Tibial nerve (tissue), 4 donors: ENCODE measurements at regions not wholly inside any gene's neighbourhood (a gene's known extent, or its start where the extent isn't known, plus 50 kb on each side); places are given as distances from the start of the nearest gene placed in this dataset.
"Not testable (repeated sequence)": the region's sequence is repeated elsewhere in the genome, so short reads cannot be mapped to it uniquely, and the experiment has no call there.

ENCODE experiments used
- DNase-seq, 2 donors: peaks; one replicate each; pipeline ENCODE4 v3.0.0-alpha.2; 2019; ENCODE audit warnings: low spot score in 2 of 2
- H3K27ac ChIP-seq, 4 donors: fragments of 200-600 bp; sonication (generic) in 3 of 4; one replicate each; pipeline ENCODE4 v1.5.1; 2017 to 2019; ENCODE audit warnings: mild to moderate bottlenecking in 1 of 4
- H3K27me3 ChIP-seq, 2 donors: fragments of 200-600 bp; sonication (generic) in 1 of 2; one replicate each; pipeline versions ENCODE4 v1.5.1 to v1.6.0; 2017 to 2019
- H3K36me3 ChIP-seq, 3 donors: fragments of 200-600 bp; sonication (generic); one replicate each; pipeline ENCODE4 v1.5.1; 2018 to 2019
- H3K4me1 ChIP-seq, 4 donors: fragments of 200-600 bp; sonication (generic) in 3 of 4; one replicate each; pipeline ENCODE4 v1.5.1; 2017 to 2019
- H3K4me3 ChIP-seq, 4 donors: fragments of 200-600 bp; sonication (generic) in 3 of 4; one replicate each; pipeline ENCODE4 v1.5.1; 2017 to 2019; ENCODE audit warnings: mild to moderate bottlenecking in 1 of 4, moderate library complexity in 1 of 4
- H3K9me3 ChIP-seq, 4 donors: fragments of 200-600 bp; sonication (generic) in 3 of 4; one replicate each; pipeline ENCODE4 v1.5.1; 2017 to 2019
- CTCF ChIP-seq, 5 experiments: fragments of 200-600 bp in 3 of 5; fragments of 450-650 bp in 2 of 5; sonication (generic) in 3 of 5; IDR thresholded peaks; one replicate each; pipeline ENCODE4 v1.5.1; 2016 to 2019; ENCODE audit warnings: antibody characterized with exemption in 5 of 5, mild to moderate bottlenecking in 3 of 5, moderate library complexity in 2 of 5
- EP300 ChIP-seq, 2 donors: sonication (generic); formaldehyde crosslinking; IDR thresholded peaks; one replicate each; pipeline ENCODE4 v1.6.1; 2017; ENCODE audit warnings: antibody characterized with exemption in 2 of 2, mild to moderate bottlenecking in 1 of 2
- POLR2A ChIP-seq, 2 donors: fragments of 450-650 bp; IDR thresholded peaks; one replicate each; pipeline ENCODE4 v1.6.1; 2017; ENCODE audit warnings: antibody characterized with exemption in 2 of 2, mild to moderate bottlenecking in 2 of 2, moderate library complexity in 2 of 2
- WGBS, 2 donors: methylation state at CpG; one replicate each; pipeline ENCODE4 v1.1.5; 2018; 5-methylcytosine and 5-hydroxymethylcytosine counted together

GRCh38 chr12:125856366-125856765 is 791.1 kb downstream of the AACS start:
- WGBS, 2 donors, result 60% methylated on average over 3 of the region's 3 CpGs
- TF ChIP-seq EP300 (IDR thresholded peaks at IDR 0.05) (no peak), POLR2A (IDR thresholded peaks at IDR 0.05) (no peak), CTCF (IDR thresholded peaks at IDR 0.05) (no peak)
- Histone ChIP-seq H3K4me1 (no peaks in the 10 kb centered on the region), H3K9me3 (peaks cover 0 to 4% (median 0%) of the 10 kb centered on the region in 4 donors), H3K36me3 (no peaks in the 10 kb centered on the region), H3K27me3 (no peaks in the 10 kb centered on the region), H3K4me3 (no peak overlapping the region), H3K27ac (no peak overlapping the region)
- no peak for DNase-seq

- H3K36me3 ChIP-seq, result no peaks in the 10 kb centered on the region
- WGBS, 2 donors, result 69 to 76% methylated on average over 3 of the region's 3 CpGs
- no peak for DNase-seq
These were observed 791.7 kb downstream of the AACS start for GRCh38 chr12:125856896-125857295.

GRCh38 chr12:125860672-125861288 is 795.5 kb downstream of the AACS start:
- no peak overlapping the region for H3K4me3 ChIP-seq
- WGBS, 2 donors, result 81% methylated on average over 17 of the region's 17 CpGs

More at GRCh38 chr12:125856896-125857295, 791.7 kb downstream of the AACS start:
- no peaks in the 10 kb centered on the region for H3K27me3 ChIP-seq
- no peak overlapping the region for H3K27ac ChIP-seq
- H3K4me1 ChIP-seq, result no peaks in the 10 kb centered on the region
- no peak overlapping the region for H3K4me3 ChIP-seq
- peaks cover 0 to 9% (median 0%) of the 10 kb centered on the region in 4 donors for H3K9me3 ChIP-seq
- no peak for TF ChIP-seq POLR2A (IDR thresholded peaks at IDR 0.05)
- no peak for TF ChIP-seq EP300 (IDR thresholded peaks at IDR 0.05)
- no peak for TF ChIP-seq CTCF (IDR thresholded peaks at IDR 0.05)

GRCh38 chr12:125861299-125862281 is 796.4 kb downstream of the AACS start:
- Histone ChIP-seq H3K27me3 (no peaks in the 10 kb centered on the region), H3K4me1 (no peaks in the 10 kb centered on the region), H3K27ac (no peak overlapping the region), H3K9me3 (peaks cover 0 to 22% (median 0%) of the 10 kb centered on the region in 4 donors), H3K4me3 (peak overlapping the region in 2 of 4 donors; percentile 22 to 46), H3K36me3 (no peaks in the 10 kb centered on the region)
- no peak for TF ChIP-seq CTCF (IDR thresholded peaks at IDR 0.05)
- no peak for TF ChIP-seq POLR2A (IDR thresholded peaks at IDR 0.05)
- TF ChIP-seq EP300 (IDR thresholded peaks at IDR 0.05), result no peak
- peak; percentile 24 to 44 for DNase-seq
- WGBS, 2 donors, result 44 to 48% methylated on average over 46 to 68 of the region's 68 CpGs

More at GRCh38 chr12:125860672-125861288, 795.5 kb downstream of the AACS start:
- DNase-seq, result no peak
- H3K9me3 ChIP-seq, result peaks cover 0 to 22% (median 0%) of the 10 kb centered on the region in 4 donors
- TF ChIP-seq CTCF (IDR thresholded peaks at IDR 0.05), result no peak
- TF ChIP-seq POLR2A (IDR thresholded peaks at IDR 0.05), result no peak
- TF ChIP-seq EP300 (IDR thresholded peaks at IDR 0.05), result no peak
- H3K27me3 ChIP-seq, result no peaks in the 10 kb centered on the region
- H3K36me3 ChIP-seq, result no peaks in the 10 kb centered on the region
- H3K27ac ChIP-seq, result no peak overlapping the region
- no peaks in the 10 kb centered on the region for H3K4me1 ChIP-seq

- not testable (repeated sequence) for DNase-seq, H3K4me1 ChIP-seq, H3K27ac ChIP-seq, H3K4me3 ChIP-seq, H3K36me3 ChIP-seq, H3K27me3 ChIP-seq
- H3K9me3 ChIP-seq, result peaks cover 0 to 22% (median 0%) of the 10 kb centered on the region in 4 donors
- 85 to 86% methylated on average over 6 of the region's 6 CpGs for WGBS, 2 donors
These were observed 800.0 kb downstream of the AACS start for GRCh38 chr12:125865236-125865635.
